Endothelial cell of umbilical vein (primary cell): ENCODE measurements at regions not wholly inside any gene's neighbourhood (a gene's known extent, or its start where the extent isn't known, plus 50 kb on each side); places are given as distances from the start of the nearest gene placed in this dataset.

Source experiments
- EZH2 ChIP-seq: IDR thresholded peaks from 2 replicates; pipeline ENCODE4 v1.6.1; 2012; ENCODE audit warnings: borderline replicate concordance, low read depth, mild to moderate bottlenecking, moderate library complexity, low read length, inconsistent platforms; ENCODE audit not compliant: severe bottlenecking
- GATA2 ChIP-seq: IDR thresholded peaks from 2 replicates; pipeline ENCODE4 v1.7.0; 2011; ENCODE audit warnings: low read depth, mild to moderate bottlenecking, moderate library complexity, mixed read lengths, low read length; ENCODE audit not compliant: insufficient read length, insufficient read depth
- JUN ChIP-seq: IDR thresholded peaks from 2 replicates; pipeline ENCODE4 v1.6.1; 2011; ENCODE audit warnings: borderline replicate concordance, low read depth; ENCODE audit not compliant: insufficient read length, insufficient read depth
- MAX ChIP-seq: IDR thresholded peaks from 2 replicates; pipeline ENCODE4 v1.6.1; 2011; ENCODE audit not compliant: insufficient read depth, insufficient read length
- POLR2A ChIP-seq: IDR thresholded peaks from 2 replicates; pipeline ENCODE4 v1.6.1; 2012; ENCODE audit warnings: low read depth, mild to moderate bottlenecking, control low read depth, low read length
- POLR2AphosphoS5 ChIP-seq: IDR thresholded peaks from 2 replicates; pipeline ENCODE4 v1.6.1; 2012; ENCODE audit warnings: low read depth, mild to moderate bottlenecking, control low read depth, low read length, moderate library complexity; ENCODE audit not compliant: insufficient read depth
- TF ChIP-seq, protein P1 (sequence below), 2 donors: IDR thresholded peaks; 1 replicate in 1 of 2; 2 replicates in 1 of 2; pipeline ENCODE4 v1.5.1; 2011; ENCODE audit warnings: low read length in 2 of 2, mild to moderate bottlenecking in 2 of 2, moderate library complexity in 2 of 2, control low read depth in 1 of 2, inconsistent platforms in 1 of 2, low read depth in 1 of 2; ENCODE audit not compliant: insufficient read depth in 1 of 2; ENCODE audit errors: extremely low read depth in 1 of 2

DNA sequence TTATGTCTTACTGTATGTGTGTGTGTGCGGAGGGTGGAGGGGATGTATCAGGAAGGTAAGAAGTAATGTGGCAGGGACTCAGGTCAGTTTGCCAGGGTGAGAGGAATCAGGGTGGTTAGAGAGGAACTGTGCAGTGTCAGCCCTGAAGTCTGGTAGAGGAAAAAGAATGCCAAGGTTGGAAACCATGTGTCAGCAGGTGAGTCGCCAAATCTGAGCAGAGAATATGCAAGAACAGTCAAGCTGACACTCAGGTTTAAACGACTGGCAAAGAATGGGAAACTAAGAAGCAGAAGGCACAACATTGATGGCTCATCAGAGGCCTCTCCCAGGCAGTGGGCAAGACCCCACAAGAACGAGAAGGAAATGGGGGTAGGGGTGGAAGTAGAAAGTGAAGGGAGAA lies 107.5 kb upstream of the TBX18 start:
- TF ChIP-seq, protein P1, sequence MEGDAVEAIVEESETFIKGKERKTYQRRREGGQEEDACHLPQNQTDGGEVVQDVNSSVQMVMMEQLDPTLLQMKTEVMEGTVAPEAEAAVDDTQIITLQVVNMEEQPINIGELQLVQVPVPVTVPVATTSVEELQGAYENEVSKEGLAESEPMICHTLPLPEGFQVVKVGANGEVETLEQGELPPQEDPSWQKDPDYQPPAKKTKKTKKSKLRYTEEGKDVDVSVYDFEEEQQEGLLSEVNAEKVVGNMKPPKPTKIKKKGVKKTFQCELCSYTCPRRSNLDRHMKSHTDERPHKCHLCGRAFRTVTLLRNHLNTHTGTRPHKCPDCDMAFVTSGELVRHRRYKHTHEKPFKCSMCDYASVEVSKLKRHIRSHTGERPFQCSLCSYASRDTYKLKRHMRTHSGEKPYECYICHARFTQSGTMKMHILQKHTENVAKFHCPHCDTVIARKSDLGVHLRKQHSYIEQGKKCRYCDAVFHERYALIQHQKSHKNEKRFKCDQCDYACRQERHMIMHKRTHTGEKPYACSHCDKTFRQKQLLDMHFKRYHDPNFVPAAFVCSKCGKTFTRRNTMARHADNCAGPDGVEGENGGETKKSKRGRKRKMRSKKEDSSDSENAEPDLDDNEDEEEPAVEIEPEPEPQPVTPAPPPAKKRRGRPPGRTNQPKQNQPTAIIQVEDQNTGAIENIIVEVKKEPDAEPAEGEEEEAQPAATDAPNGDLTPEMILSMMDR (IDR thresholded peaks at IDR 0.05; ENCODE audit: extremely low read depth in 1 of 2, insufficient read depth in 1 of 2, low read depth in 1 of 2, low read length in 2 of 2): no peak
- TF ChIP-seq EZH2 (no peak), POLR2AphosphoS5 (no peak), JUN (no peak), MAX (no peak), POLR2A (no peak), GATA2 (no peak)
